GM04503 (cell line): ENCODE measurements at regions not wholly inside any gene's neighbourhood (a gene's known extent, or its start where the extent isn't known, plus 50 kb on each side); places are given as distances from the start of the nearest gene placed in this dataset.
A peak's percentile ranks its signal among the peaks of the same experiment; 100 is the strongest.

Experiments
- DNase-seq: peaks from one replicate; pipeline ENCODE4 v3.0.0-alpha.2; 2012; ENCODE audit warnings: low read depth

GRCh38 chr1:163013826-163014600, 55.1 kb upstream of the RGS4 start:
- DNase-seq = no peak

GRCh38 chr1:163006051-163006834, 62.9 kb upstream of the RGS4 start:
- DNase-seq = no peak

- no peak for DNase-seq
Measured at GRCh38 chr1:162997499-162998285, 71.5 kb upstream of the RGS4 start.

- no peak for DNase-seq
Measured at GRCh38 chr1:162996261-162996660, 72.9 kb upstream of the RGS4 start.

- no peak for DNase-seq
Measured at GRCh38 chr1:162994921-162995320, 74.2 kb upstream of the RGS4 start.

- no peak for DNase-seq
Measured at GRCh38 chr1:162993846-162994245, 75.3 kb upstream of the RGS4 start.

GRCh38 chr1:162992945-162993344, 76.2 kb upstream of the RGS4 start:
- DNase-seq = no peak

GRCh38 chr1:162991444-162991843, 77.7 kb upstream of the RGS4 start:
- no peak for DNase-seq

- no peak for DNase-seq
Measured at GRCh38 chr1:162990665-162991064, 78.5 kb upstream of the RGS4 start.

GRCh38 chr1:162988869-162989268, 80.3 kb upstream of the RGS4 start:
- DNase-seq = no peak

- DNase-seq = no peak
Measured at GRCh38 chr1:162987866-162988265, 81.3 kb upstream of the RGS4 start.

GRCh38 chr1:162985816-162986435, 83.2 kb upstream of the RGS4 start:
- DNase-seq = no peak

- no peak for DNase-seq
Measured at GRCh38 chr1:162984699-162985098, 84.5 kb upstream of the RGS4 start.

- DNase-seq = no peak
Measured at GRCh38 chr1:162983671-162984425, 85.3 kb upstream of the RGS4 start.

- no peak for DNase-seq
Measured at GRCh38 chr1:162982364-162982763, 86.8 kb upstream of the RGS4 start.

- peak; percentile 53 for DNase-seq
Measured at GRCh38 chr1:162977944-162978568, 91.1 kb upstream of the RGS4 start.

GRCh38 chr1:162976628-162977027, 92.5 kb upstream of the RGS4 start:
- no peak for DNase-seq

GRCh38 chr1:162974810-162975209, 94.4 kb upstream of the RGS4 start:
- no peak for DNase-seq

- peak; percentile 89 for DNase-seq
Measured at GRCh38 chr1:162973381-162973795, 95.8 kb upstream of the RGS4 start.

GRCh38 chr1:162972773-162973172, 96.4 kb upstream of the RGS4 start:
- DNase-seq = no peak

GRCh38 chr1:162970021-162970420, 99.1 kb upstream of the RGS4 start:
- no peak for DNase-seq
